Lower leg skin (tissue), 3 donors: ENCODE measurements at regions not wholly inside any gene's neighbourhood (a gene's known extent, or its start where the extent isn't known, plus 50 kb on each side); places are given as distances from the start of the nearest gene placed in this dataset.

Source experiments
- CTCF ChIP-seq, 3 donors: fragments of 450-650 bp; IDR thresholded peaks; one replicate each; pipeline ENCODE4 v1.5.1; 2016; ENCODE audit warnings: antibody characterized with exemption in 3 of 3, mild to moderate bottlenecking in 3 of 3, moderate library complexity in 2 of 3
- POLR2A ChIP-seq, 2 donors: fragments of 450-650 bp; IDR thresholded peaks; one replicate each; pipeline ENCODE4 v1.6.1; 2016 to 2017; ENCODE audit warnings: antibody characterized with exemption in 2 of 2, mild to moderate bottlenecking in 1 of 2, moderate library complexity in 1 of 2

- TF ChIP-seq POLR2A (IDR thresholded peaks at IDR 0.05), result no peak
- no peak for TF ChIP-seq CTCF (IDR thresholded peaks at IDR 0.05)
These were observed 51.6 kb upstream of the SYT13 start for GRCh38 chr11:45337583-45338360.
